Testis (tissue), 2 donors: ENCODE measurements at regions not wholly inside any gene's neighbourhood (a gene's known extent, or its start where the extent isn't known, plus 50 kb on each side); places are given as distances from the start of the nearest gene placed in this dataset.

Experiments
- CTCF ChIP-seq, 3 experiments: fragments of 450-650 bp in 2 of 3; fragments of 200-600 bp in 1 of 3; sonication (generic) in 1 of 3; IDR thresholded peaks; one replicate each; pipeline ENCODE4 v1.5.1; 2016 to 2019; ENCODE audit warnings: antibody characterized with exemption in 3 of 3, mild to moderate bottlenecking in 2 of 3, moderate library complexity in 1 of 3
- POLR2A ChIP-seq: fragments of 450-650 bp; IDR thresholded peaks from one replicate; pipeline ENCODE4 v1.6.1; 2017; ENCODE audit warnings: antibody characterized with exemption, mild to moderate bottlenecking, moderate library complexity

- TF ChIP-seq CTCF (IDR thresholded peaks at IDR 0.05) (no peak), POLR2A (no peak)
These were observed 128.2 kb upstream of the CHST15 start for GRCh38 chr10:124221356-124222317.
